Vagina (tissue), 2 donors: ENCODE measurements at regions not wholly inside any gene's neighbourhood (a gene's known extent, or its start where the extent isn't known, plus 50 kb on each side); places are given as distances from the start of the nearest gene placed in this dataset.

Source experiments
- POLR2A ChIP-seq, 2 donors: fragments of 450-650 bp; IDR thresholded peaks; one replicate each; pipeline ENCODE4 v1.6.1; 2017; ENCODE audit warnings: antibody characterized with exemption in 2 of 2, mild to moderate bottlenecking in 2 of 2, moderate library complexity in 2 of 2
- POLR2AphosphoS5 ChIP-seq, 2 donors: sonication (generic); formaldehyde crosslinking; IDR thresholded peaks; one replicate each; pipeline ENCODE4 v1.9.0; 2017; ENCODE audit warnings: antibody characterized with exemption in 2 of 2, mild to moderate bottlenecking in 2 of 2, low read depth in 1 of 2; ENCODE audit not compliant: insufficient read depth in 1 of 2
- TF ChIP-seq, protein P1 (sequence below), 3 experiments: fragments of 450-650 bp in 2 of 3; fragments of 200-600 bp in 1 of 3; sonication (generic) in 1 of 3; IDR thresholded peaks; one replicate each; pipeline ENCODE4 v1.5.1; 2017 to 2019; ENCODE audit warnings: antibody characterized with exemption in 3 of 3, mild to moderate bottlenecking in 2 of 3, moderate library complexity in 2 of 3

- TF ChIP-seq, protein P1, sequence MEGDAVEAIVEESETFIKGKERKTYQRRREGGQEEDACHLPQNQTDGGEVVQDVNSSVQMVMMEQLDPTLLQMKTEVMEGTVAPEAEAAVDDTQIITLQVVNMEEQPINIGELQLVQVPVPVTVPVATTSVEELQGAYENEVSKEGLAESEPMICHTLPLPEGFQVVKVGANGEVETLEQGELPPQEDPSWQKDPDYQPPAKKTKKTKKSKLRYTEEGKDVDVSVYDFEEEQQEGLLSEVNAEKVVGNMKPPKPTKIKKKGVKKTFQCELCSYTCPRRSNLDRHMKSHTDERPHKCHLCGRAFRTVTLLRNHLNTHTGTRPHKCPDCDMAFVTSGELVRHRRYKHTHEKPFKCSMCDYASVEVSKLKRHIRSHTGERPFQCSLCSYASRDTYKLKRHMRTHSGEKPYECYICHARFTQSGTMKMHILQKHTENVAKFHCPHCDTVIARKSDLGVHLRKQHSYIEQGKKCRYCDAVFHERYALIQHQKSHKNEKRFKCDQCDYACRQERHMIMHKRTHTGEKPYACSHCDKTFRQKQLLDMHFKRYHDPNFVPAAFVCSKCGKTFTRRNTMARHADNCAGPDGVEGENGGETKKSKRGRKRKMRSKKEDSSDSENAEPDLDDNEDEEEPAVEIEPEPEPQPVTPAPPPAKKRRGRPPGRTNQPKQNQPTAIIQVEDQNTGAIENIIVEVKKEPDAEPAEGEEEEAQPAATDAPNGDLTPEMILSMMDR (IDR thresholded peaks at IDR 0.05) = no peak
- TF ChIP-seq POLR2A (IDR thresholded peaks at IDR 0.05) (no peak), POLR2AphosphoS5 (IDR thresholded peaks at IDR 0.05; ENCODE audit: insufficient read depth in 1 of 2, low read depth in 1 of 2) (no peak)
Measured at GRCh38 chr7:84912537-84912936, 274.3 kb downstream of the SEMA3D start.
